HG02610 (cell line): ENCODE measurements at regions not wholly inside any gene's neighbourhood (a gene's known extent, or its start where the extent isn't known, plus 50 kb on each side); places are given as distances from the start of the nearest gene placed in this dataset.

Experiments
- ATAC-seq: cut with Tn5 transposase; IDR thresholded peaks from one replicate; pipeline ENCODE4 v1.9.1; 2021; ENCODE audit warnings: mild to moderate bottlenecking, moderate library complexity; ENCODE audit not compliant: unreplicated experiment

DNA sequence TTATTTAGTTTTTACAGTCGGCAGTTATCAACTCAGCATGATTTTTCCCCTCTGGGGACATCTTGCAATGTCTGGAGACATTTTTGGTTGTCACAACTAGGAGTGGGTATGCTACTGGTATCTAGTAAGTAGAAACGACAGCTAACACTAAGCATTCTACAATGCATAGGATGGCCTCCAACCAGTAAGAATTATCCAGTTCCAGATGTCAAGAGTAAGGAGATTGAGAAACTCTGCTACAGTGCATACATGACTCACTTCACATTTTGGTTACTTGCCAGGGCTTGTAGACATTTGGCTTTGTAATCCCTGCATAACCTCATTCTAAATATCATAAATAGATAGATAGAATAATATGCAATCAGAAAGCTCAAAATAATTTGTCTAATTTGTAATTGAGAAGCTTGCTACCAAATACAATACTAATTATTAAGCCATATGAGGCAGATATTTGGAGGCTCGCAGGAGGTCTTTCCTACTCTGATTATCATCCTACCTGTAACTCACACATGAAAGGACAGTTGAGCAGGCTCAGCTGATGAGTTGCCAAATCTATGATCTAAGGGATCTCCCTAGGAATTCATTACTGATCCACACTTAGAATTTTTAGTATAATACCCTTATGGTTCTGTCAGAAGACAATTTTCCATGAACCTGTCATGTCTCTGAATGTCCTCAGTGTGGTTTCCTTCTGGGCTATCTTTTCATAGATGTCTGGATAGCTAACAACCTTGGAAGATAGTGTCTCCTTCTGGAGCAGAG lies 346.9 kb upstream of the TLE4 start:
- no peak for ATAC-seq

DNA sequence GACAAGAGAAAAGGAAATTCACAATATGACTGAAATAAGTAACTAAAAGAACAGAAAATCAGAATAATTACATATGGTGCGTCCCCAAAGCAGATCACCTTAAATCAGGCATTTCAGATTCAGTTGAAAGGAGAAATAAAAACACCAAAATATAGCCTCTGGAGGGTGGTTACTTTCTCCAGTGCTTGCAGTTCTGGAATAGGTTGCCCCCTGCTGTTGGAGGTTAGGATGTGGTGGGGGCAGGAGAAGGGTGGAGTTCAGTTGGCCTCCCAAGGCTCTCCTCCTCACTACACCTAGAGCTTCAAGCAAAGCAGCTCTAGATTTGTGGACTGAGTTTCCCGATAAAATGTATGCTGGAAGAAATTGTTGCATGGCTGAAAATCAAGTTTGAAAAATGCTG lies 338.2 kb upstream of the TLE4 start:
- no peak for ATAC-seq

- no peak for ATAC-seq
These were observed 335.3 kb upstream of the TLE4 start for GRCh38 chr9:79236466-79236865.

- ATAC-seq = no peak
These were observed 333.9 kb upstream of the TLE4 start for GRCh38 chr9:79237861-79238260.

DNA sequence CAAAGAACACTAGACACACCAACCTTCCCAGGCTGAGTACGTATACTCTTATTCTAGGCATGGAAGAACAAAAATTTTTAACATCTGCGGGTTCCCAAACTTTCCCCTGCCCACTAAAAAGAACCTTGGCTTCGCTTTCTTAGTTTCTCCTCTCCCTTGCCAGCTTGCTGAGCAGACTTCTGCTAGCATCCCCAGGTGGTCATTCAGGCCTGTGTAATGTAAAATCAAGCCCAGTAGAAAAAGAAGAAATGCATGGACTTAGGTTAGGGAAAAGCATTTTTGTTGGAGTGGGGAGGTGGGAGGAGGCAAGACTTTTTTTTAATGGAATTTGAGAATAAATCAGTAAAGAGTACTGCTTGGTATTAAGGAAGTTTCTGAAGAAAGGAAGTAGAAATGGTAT lies 331.0 kb upstream of the TLE4 start:
- no peak for ATAC-seq

GRCh38 chr9:79242489-79242888 lies 329.3 kb upstream of the TLE4 start:
- no peak for ATAC-seq

DNA sequence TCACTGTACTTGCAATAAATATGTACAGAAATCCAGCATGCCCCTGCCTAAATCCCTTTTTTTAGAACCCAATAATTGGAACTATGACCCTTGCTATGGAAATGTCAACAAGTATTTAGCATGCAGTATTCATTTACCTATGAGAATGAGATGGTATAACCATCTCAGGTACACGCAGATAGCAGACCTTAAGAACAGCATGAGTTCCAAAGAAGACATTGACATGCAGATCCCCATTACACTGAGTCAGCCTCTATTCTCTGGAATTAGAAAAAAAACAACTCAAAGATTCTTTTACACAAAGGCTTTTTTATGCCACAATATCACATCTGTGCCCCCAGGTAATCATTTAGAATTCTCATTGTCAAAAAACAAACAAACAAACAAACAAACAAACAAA lies 325.6 kb upstream of the TLE4 start:
- ATAC-seq = no peak

- no peak for ATAC-seq
These were observed 324.7 kb upstream of the TLE4 start for GRCh38 chr9:79247021-79247420.

GRCh38 chr9:79250806-79251205 lies 321.0 kb upstream of the TLE4 start:
- ATAC-seq = no peak

DNA sequence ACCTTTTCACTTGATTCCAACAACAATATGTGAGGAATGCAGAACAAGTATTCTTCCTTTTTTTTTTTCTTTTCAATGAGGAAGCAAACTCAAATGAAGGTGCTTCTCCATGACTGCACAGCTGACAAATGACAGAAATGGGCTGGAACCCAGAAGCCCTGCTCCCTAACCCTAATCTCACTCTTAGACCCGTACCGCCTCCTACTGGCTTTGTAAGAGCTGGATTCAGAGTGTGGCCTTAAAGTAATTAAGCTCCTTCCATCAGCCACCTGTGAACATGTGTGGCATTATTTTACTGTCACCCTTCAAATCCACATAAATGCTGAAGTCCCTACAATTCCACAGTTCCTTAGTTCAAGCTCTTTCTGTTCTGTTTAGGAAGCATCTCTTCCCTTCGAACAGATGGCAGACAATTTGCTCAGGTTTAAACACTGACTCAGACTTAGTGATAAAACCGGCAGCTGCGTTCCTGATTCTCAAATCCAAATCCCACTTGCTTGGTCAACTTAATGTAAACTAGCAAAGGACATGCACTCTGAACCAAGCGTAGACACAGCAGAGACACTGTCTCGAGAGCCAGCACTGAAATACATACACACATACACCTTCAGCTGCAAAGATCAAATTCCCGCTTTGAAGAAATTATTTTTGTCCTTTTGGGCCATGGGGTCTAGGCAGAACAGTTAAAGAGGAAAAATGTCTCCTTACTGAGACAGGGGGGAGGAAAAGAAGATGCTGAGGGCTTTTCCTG lies 316.7 kb upstream of the TLE4 start:
- no peak for ATAC-seq

DNA sequence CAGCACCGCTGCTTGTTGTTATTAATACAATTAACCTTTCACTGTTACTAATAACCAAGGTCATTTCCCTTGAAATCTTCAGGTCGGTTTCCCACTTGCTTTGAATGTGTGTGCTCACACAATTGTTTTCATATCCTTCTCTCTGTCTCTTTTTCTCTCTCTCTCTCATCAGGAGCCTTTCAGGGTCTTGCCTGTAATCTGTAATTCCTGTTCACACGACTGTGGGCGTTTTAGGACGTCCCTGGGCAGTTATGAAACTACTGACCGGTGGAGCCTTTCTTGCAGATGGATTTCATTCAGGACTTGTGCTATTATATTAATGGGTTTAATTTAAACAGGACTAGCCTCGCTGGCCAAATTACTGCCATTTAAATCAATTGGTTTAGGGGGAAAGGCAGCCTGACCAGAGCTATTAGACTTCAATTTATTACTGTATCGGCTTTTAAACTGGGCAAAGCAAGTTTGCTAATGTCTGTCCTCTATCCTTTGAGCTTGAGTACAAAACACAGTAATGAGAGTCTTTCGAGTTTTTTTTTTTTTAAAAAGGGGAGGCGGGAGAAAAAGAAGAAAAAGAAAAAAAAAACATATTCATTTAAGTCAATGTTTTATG lies 316.0 kb upstream of the TLE4 start:
- ATAC-seq = no peak

DNA sequence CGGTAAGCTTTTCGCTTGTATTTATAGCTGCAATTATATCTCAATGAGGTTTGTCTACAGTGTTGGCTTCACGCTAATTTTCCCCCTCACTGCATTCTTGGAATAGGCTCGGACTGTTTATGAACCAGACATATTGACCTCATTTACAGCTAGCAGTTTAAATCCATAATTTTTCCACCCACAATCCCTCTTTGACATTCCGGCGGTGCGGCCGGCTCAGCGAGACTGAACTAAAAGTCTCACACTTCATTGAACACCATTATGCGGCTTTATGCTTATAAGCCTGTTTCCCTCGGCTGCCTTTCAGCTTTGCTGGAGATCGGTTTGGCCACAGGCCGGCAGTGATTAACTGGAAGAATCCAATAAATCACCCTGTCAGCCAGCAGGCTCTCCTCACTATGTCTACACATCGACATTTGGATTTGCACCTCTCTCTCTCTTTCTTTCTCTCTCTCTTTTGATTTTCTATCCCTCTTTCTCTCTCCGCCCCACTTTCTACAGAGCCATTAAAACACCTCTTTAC lies 315.0 kb upstream of the TLE4 start:
- no peak for ATAC-seq

- no peak for ATAC-seq
These were observed 314.5 kb upstream of the TLE4 start for GRCh38 chr9:79257228-79257781.

DNA sequence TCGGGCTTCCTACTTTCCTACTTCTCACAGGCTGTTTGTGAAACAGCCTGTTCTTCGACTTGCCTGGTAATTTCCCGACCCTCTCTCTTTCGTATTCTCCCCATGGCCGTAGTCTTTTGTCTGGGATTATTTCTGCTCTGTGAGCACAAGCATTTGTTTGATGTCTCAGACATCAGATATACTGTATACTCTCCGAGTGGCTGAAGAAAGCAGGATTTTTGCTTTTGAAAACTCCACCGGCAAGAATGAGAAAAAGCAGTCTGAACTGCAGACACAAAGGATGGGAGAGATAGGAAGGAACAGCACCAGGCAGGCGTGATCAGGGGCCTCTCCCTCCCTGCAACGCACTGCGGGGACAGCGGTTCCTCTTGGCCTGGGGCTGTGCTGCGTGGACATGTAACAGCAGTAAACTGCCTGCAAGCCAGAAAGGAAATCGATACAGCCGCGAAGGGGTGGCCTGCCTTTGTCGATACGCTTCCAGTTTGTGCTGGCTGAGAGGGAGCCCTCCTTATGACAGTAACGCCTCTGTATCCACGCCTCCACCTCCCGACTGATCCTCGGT lies 313.9 kb upstream of the TLE4 start:
- no peak for ATAC-seq

DNA sequence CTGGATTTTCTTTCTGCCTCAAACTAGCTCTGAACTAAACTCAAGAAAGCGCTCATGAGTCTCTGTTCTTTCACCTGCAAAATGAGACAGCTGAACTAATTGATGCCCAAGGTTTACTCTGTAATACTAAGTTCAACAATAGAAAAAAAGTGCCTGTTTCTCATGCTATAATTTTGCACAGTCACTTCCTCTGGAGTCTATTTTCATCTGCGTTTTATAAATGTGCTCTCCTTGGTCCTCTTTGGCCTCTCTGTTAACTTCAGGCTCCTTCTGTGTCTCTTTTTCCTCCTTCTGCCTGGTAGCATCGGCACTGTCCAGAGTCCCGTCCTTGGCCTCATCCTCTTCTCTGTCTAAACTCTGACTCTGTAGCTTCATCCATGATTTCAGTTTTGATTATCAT lies 311.9 kb upstream of the TLE4 start:
- no peak for ATAC-seq

- no peak for ATAC-seq
These were observed 308.1 kb upstream of the TLE4 start for GRCh38 chr9:79263628-79264027.

- no peak for ATAC-seq
These were observed 307.7 kb upstream of the TLE4 start for GRCh38 chr9:79264041-79264440.

GRCh38 chr9:79264511-79265355 lies 307.0 kb upstream of the TLE4 start:
- ATAC-seq = no peak

- ATAC-seq = no peak
These were observed 304.8 kb upstream of the TLE4 start for GRCh38 chr9:79266986-79267385.

- ATAC-seq = no peak
These were observed 303.0 kb upstream of the TLE4 start for GRCh38 chr9:79268806-79269205.
